ENCODE measurements at regions not wholly inside any gene's neighbourhood (a gene's known extent, or its start where the extent isn't known, plus 50 kb on each side); places are given as distances from the start of the nearest gene placed in this dataset.

GRCh38 chr9:3138231-3139229, 294.6 kb upstream of the PUM3 start:
- Histone ChIP-seq H3K4me3 (no peak overlapping the region), H3K27ac (no peak overlapping the region), H3K4me1 (no peaks in the 10 kb centered on the region), H3K36me3 (no peaks in the 10 kb centered on the region), H3K27me3 (no peaks in the 10 kb centered on the region), H3K9me3 (peaks cover 0 to 9% (median 0%) of the 10 kb centered on the region in 12 donors)
- DNase-seq (no peak), ATAC-seq (no peak)
- 66 to 73% (median 68%) methylated on average over 10 of the region's 10 CpGs for WGBS, 4 donors
- TF ChIP-seq POLR2A (IDR thresholded peaks at IDR 0.05) (no peak), CTCF (IDR thresholded peaks at IDR 0.05) (no peak)
- intact Hi-C loops (cut with DNase I), result no loop called here

DNA sequence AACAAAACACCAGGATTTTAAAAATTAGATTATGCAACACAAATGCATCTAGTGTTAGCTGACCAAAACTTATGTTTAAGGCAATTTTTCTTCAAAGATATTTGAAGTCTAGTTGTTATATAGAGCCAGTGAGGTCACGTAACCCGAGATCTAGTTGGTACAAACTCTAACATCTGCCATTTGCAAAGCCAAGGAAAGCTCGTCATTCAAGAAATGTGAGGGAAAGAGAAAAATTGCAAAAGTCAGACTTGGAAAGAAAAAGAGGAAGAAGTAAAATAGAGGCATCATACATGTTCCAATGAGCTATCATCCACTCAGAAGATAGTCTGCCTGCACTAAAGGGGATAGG, 293.4 kb upstream of the PUM3 start:
- WGBS, 4 donors, result 65 to 74% (median 70%) methylated on average over 3 of the region's 3 CpGs
- H3K27ac ChIP-seq, result no peak overlapping the region
- no peak for ATAC-seq

DNA sequence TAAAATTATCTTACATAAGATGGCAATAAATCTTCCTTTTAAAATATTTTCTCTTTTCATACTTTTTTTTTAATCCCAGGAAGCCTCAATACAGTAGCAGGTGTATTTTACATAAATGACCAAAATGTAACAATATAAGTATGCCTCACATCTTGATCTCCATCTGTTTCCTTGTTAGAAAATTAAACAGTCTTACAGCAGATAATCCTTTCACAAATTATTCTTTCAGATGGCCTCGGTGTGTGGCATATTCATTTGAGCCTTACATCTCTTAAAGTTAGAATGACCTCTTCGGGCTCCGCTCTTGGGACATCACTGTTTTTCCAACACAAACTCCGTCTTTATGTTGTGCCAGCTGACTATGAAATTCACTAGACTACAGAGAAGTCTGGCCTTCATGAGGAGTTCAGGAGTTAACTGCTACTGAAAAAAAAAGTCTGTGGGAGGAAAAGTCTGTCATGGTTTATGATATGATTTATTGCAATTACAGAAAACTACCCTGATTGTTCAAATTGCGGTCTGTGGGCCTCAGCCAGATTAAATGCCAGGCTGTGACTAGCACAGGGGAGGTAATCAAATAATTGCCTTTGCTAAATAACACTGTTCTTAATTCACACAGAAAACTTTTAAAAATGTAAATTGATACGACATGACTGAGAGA, 292.9 kb upstream of the PUM3 start:
- Histone ChIP-seq H3K27ac (no peak overlapping the region), H3K27me3 (no peaks in the 10 kb centered on the region), H3K4me3 (no peak overlapping the region), H3K4me1 (no peaks in the 10 kb centered on the region), H3K9me3 (peaks cover 0 to 8% (median 0%) of the 10 kb centered on the region in 12 donors), H3K36me3 (no peaks in the 10 kb centered on the region)
- WGBS, 4 donors, result 57 to 67% (median 63%) methylated on average over 6 of the region's 6 CpGs
- ATAC-seq (no peak), DNase-seq (no peak)
- TF ChIP-seq POLR2A (IDR thresholded peaks at IDR 0.05) (no peak), CTCF (IDR thresholded peaks at IDR 0.05) (no peak)
- intact Hi-C loops (cut with DNase I), result no loop called here

More for the DNA sequence above, 293.4 kb upstream of the PUM3 start:
- Histone ChIP-seq H3K36me3 (no peaks in the 10 kb centered on the region), H3K27me3 (no peaks in the 10 kb centered on the region), H3K9me3 (peaks cover 0 to 9% (median 0%) of the 10 kb centered on the region in 12 donors), H3K4me3 (no peak overlapping the region), H3K4me1 (no peaks in the 10 kb centered on the region)
- DNase-seq, result no peak
- TF ChIP-seq CTCF (IDR thresholded peaks at IDR 0.05), result no peak
- no peak for TF ChIP-seq POLR2A (IDR thresholded peaks at IDR 0.05)
- intact Hi-C loops (cut with DNase I), result no loop called here

DNA sequence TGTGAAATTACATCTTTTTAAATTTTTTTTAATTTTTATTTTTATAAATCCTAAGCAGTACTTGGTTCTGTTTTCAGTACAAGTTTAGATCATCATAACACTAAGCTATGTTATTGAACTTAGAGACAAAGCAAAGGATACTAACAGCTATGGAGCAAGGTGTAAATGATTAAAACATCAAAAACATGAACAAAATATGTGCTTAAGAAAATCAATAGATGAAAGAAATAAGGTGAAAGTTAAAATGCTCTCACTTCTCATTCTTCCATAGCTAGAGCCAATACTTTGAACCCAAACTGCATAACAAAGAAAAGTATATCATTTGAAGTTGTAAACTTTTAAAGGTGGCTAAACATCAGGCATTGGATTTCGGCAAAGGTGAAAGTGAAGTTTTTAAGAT, 292.3 kb upstream of the PUM3 start:
- Histone ChIP-seq H3K27ac (no peak overlapping the region), H3K9me3 (peaks cover 0 to 8% (median 0%) of the 10 kb centered on the region in 12 donors), H3K36me3 (no peaks in the 10 kb centered on the region), H3K27me3 (no peaks in the 10 kb centered on the region), H3K4me1 (no peaks in the 10 kb centered on the region), H3K4me3 (no peak overlapping the region)
- TF ChIP-seq CTCF (IDR thresholded peaks at IDR 0.05) (no peak), POLR2A (IDR thresholded peaks at IDR 0.05) (no peak)
- WGBS, 4 donors, result 80 to 86% (median 82%) methylated on average over 1 of the region's 1 CpG
- ATAC-seq (no peak), DNase-seq (no peak)
- intact Hi-C loops (cut with DNase I), result no loop called here

Measured in heart left ventricle (tissue), 16 donors.